GM18907 (cell line): ENCODE measurements at regions not wholly inside any gene's neighbourhood (a gene's known extent, or its start where the extent isn't known, plus 50 kb on each side); places are given as distances from the start of the nearest gene placed in this dataset.
"Not testable (repeated sequence)": the region's sequence is repeated elsewhere in the genome, so short reads cannot be mapped to it uniquely, and the experiment has no call there.

Experiments used
- ATAC-seq: cut with Tn5 transposase; IDR thresholded peaks from one replicate; pipeline ENCODE4 v1.9.1; 2021; ENCODE audit warnings: mild to moderate bottlenecking, moderate library complexity; ENCODE audit not compliant: unreplicated experiment

- no peak for ATAC-seq
Observed at GRCh38 chr3:104909721-104910120, 457.0 kb upstream of the ALCAM start.

DNA sequence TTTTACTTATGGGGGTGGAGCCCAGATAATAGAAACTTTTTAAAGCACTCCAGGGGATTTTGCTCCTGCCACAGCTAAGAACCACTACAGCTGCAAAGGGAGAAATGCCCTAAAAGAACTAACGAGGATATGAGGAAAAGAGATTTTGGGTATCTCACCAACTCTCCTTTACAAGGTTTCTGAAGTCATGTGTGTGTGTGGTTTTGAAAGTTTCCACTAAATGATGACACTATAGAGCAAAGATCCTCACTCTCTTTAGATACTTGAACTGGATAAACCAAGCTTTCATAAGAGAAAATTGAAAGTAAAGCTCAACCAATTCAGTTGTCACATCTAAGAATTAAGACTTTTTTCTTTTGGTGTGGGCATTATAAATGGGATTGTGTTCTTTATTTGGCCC lies 455.3 kb upstream of the ALCAM start:
- ATAC-seq = no peak

DNA sequence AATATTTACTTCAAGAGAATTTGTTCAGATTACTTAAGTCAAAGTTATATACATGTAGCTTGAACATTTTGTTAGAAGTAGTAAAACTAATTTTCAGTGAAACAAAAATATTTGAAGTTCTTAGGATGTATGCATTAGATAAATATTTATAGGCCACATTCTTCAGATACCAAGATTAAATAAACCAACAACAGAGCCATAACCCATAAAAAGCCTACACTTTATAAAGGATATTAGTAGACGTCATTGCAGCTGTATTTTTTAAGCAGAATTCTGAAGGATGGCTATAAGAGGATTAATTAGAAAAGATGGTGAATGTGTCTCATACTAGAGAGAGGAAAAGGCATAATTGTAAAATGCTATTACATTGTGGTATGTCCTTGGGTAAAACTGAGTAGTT lies 449.7 kb upstream of the ALCAM start:
- no peak for ATAC-seq

DNA sequence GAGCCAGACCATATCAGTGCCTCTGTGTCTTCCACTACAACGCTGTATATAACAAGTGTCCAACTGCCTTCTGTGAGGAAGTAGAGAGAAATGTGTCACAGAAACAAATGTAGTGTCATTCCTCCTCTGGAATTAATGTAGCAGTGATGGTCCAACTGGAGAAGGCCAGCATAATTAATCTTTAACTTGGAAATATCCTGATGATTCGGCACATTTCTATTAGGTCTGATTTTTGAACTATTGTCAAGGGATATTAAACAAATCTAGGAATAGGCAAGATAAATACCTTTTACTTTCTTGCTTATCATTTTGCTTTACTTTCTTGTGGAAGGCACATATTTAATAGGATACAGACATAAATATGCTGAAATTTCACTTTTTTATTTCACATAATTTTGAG lies 446.2 kb upstream of the ALCAM start:
- no peak for ATAC-seq

- no peak for ATAC-seq
Observed at GRCh38 chr3:104933972-104934371, 432.7 kb upstream of the ALCAM start.

DNA sequence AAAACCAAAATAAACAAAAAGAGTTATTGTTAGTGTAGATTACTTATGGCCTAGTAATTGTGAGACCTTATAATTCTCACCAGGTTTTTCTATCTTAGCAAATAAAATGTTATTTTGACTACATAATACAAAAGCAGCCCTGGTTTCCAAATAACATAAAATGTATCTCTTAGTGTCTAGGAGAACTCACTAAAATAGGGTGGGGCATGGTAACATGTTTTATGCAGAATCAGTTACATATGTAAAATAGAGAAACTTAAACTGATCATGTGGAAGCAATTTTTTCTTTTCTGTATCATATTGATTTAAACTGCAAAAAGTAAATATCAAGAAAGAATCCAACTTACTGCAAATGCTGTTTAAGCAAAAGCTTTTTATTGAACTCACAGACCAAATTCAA lies 431.1 kb upstream of the ALCAM start:
- ATAC-seq = no peak

DNA sequence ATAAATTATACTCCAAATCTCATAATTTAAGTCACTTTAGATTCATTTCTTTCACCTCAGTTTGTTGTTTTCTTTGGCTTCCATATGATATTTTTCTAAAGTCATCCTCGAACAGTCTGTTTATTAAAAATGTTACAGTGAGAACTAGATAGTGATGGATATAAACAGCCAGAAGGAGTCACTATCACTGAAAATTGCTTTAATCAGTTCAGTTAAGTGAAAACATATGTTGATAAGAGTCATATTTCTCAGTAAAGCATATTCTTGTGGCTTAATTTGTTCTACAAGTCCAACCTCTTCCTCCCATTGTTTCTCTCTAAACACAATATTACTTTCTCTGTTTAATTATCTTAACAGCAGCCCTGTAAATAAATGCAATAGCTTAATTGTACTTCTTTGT lies 427.5 kb upstream of the ALCAM start:
- no peak for ATAC-seq

GRCh38 chr3:104941785-104942184 lies 424.9 kb upstream of the ALCAM start:
- ATAC-seq = no peak

DNA sequence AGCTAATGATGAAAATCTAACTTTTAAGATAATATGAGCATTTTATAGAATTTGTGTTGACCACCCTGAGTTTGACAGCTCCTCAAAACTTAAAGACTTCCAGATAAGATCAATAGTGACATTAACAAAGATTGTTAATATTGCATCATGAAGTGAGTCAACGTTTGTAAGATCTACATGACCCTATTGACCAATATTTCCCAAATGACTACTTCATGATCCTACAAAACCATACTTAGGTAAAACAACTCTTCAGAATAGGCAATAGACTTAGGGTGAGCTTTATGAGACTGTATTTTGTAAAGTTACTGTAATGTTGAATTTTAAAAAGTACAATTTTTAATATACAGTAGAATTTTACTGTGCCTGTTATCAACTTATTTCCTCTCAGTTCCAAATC lies 422.7 kb upstream of the ALCAM start:
- no peak for ATAC-seq

DNA sequence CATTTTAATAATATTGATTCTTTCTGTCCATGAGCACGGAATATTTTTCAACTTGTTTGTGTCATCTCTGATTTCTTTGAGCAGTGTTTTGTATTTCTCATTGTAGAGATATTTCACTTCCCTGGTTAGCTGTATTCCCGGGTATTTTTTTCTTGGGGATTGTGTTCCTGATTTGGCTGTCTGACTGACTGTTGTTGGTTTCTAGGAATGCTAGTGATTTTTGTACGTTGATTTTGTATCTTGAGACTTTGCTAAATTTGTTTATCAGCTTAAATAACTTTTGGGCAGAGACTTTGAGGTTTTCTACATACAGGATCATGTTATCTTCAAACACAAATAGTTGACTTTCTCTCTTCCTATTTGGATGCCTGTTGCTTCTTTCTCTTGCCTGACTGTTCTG lies 418.8 kb upstream of the ALCAM start:
- no peak for ATAC-seq

DNA sequence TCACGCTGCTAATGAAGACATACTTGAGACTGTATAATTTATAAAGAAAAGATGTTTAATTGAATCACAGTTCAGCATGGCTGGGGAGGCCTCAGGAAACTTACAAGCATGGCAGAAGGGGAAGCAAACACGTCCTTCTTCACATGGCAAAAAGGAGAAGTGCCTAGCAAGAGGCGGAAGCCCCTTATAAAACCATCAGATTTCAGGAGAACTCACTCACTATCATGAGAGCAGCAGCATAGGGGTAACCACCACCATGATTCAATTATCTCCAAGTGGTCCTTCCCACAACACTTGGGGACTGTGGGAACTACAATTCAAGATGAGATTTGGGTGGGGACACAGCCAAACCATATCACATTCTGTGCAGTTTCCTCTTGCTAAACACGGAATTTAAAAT lies 416.9 kb upstream of the ALCAM start:
- not testable (repeated sequence) for ATAC-seq

DNA sequence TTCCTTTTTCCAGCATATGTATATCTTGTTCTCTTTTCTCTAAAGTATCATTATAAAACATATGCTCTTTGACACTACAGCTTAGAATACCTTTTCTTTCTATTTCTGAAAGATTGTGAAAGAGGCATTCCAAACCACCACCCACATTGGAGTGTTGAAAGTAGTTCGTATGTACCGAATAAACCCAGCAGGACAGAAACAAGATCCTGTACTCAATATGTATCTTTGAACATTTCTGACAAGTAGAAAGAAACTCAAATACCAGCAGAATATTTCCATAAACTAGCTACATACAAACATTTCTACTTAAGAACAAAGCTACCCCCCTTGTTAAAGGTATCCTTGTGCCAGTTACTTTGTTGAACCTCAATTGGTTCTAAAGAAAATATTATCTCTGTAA lies 415.3 kb upstream of the ALCAM start:
- no peak for ATAC-seq

- ATAC-seq = no peak
Observed at GRCh38 chr3:104952146-104952972, 414.4 kb upstream of the ALCAM start.

DNA sequence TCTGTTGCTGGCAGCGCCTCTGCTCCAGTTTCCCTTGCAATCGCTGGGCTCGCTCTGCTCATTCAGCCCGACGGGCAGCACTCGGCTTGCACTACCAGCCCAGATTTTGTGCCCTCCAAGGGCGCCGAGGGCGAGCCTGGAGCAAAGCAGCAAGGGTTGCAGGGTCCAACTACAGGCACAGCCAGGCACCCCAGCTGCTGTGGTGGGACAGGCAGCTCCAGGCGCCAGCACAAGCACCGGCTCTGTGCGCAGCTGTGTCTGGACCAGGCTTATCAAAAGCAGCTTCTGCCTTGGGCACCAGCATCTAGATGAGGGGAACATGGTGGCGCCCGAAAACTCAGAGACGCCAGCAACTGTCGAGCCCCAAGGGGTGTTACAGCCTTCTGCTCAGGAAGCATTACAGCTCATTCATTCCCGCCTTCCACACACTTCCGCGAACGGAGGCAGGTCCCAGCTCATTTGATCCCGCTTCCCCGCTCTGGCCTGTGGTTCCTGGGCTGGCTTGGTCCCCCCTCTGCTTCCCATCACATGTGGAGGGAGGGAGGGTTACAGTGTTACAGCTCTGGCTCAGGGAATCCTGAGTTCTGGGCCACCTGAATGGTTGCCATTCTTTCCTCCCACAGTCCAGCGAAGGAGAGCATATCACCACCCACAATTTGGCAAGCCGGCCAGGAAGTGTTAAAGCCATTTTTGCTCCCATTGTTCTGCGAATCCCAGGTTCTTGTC lies 409.9 kb upstream of the ALCAM start:
- no peak for ATAC-seq

- no peak for ATAC-seq
Observed at GRCh38 chr3:104960579-104960978, 406.1 kb upstream of the ALCAM start.

DNA sequence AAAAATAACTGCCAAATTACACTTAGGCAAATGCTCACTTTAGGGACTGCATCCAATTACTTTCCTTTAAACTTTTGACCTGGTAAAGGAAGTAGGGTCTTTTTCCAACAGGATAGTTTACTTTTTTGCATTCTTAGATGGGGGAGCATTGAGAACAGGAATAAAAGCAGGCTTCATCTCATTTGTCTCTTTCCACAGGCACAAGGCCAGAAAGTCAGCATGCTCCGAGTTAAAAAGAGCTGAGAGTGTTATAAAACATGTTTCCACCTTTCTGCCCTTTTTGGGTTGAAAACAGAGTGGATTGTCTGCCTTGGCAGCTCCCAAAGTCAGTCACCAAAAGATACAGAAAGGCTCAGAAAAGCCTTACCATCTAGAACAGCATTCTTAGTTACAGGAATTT lies 404.9 kb upstream of the ALCAM start:
- no peak for ATAC-seq

DNA sequence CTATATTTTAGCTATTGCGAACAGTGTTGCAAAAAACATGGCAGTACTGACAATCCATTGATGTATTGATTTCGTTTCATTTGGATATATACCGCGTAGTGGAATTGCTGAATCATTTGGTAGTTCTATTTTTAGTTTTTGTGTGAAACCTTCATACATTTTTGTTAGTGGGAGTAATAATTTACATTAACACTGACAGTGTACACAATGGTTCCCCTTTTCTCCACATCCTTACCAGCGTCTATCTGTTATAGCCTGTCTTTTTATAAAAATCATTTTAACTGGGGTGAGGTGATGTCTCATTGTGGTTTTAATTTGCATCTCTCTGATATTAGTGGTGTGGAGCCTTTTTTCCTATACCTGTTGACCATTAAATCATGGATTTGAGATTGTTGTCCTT lies 392.4 kb upstream of the ALCAM start:
- ATAC-seq = no peak

GRCh38 chr3:104977719-104978118 lies 389.0 kb upstream of the ALCAM start:
- ATAC-seq = no peak

GRCh38 chr3:104982130-104982529 lies 384.6 kb upstream of the ALCAM start:
- ATAC-seq = no peak

DNA sequence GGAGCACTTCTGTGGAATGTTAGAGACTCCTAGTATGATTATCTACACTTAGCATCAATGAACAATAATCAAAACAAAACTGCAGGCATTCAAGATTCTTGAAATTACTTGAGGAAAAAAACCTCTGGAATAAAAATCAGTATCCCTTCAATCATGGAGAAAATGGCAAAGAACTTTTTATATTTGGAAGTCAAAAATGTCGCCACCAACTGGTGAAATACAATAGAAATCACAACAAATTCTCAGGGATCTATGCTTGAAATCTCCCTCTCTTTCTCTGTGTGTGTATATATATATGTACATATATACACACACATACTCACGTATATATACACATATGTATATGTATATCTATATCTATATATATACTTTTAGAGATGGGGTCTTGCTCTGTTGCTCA lies 378.9 kb upstream of the ALCAM start:
- no peak for ATAC-seq

DNA sequence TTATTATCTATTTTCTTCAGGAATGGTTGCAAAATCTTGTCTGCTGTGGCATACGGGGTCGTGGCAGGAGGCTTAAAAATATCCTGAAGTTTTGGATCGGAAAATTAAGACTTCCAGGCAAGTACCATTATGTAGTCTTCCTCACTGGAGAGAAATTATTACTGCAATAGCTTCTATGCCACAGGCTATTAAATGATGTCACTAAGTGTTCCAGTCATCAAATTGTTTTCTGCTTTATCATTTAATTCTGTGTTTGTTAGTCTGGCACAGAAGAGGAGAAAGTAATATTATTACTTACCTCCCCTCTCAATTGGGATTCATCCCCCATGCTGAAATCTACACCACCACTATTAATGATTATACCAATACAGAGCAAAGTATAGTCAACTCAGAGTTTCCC lies 378.2 kb upstream of the ALCAM start:
- no peak for ATAC-seq

DNA sequence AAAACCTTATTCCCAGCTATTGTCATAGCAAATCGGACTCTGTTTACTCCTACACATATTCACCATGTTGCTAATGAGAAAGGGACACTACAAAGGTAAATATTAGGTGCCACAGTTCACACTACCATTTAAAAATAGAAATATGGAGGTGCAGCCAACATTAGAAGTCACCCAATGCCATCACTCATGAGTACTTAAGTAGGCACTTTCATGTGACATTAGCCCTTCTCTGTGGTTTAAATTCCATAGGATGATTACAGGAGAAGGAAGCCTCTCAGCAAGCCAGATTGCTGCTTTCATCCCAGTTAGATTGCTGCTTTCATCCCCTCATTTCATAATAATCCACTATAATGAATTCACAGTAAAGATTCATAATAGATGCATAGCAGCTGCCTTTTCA lies 376.8 kb upstream of the ALCAM start:
- ATAC-seq = no peak

GRCh38 chr3:104990758-104991157 lies 376.0 kb upstream of the ALCAM start:
- no peak for ATAC-seq
